T-helper 2 cell treated with Interferon-gamma antibody and Interleukin-4, amounts not matched to agents 5 μg/mL and 100 μg/mL, for 36 hours (primary cell): ENCODE measurements at regions not wholly inside any gene's neighbourhood (a gene's known extent, or its start where the extent isn't known, plus 50 kb on each side); places are given as distances from the start of the nearest gene placed in this dataset.
"Not testable (repeated sequence)": the region's sequence is repeated elsewhere in the genome, so short reads cannot be mapped to it uniquely, and the experiment has no call there.

Source experiments
- DNase-seq: peaks from one replicate; pipeline ENCODE4 v3.0.0; 2021; ENCODE audit warnings: low spot score
- H3K27ac Mint-ChIP-seq: one replicate; pipeline ENCODE4 v1.8.0; 2021; ENCODE audit warnings: mild to moderate bottlenecking, mixed read lengths
- H3K27me3 Mint-ChIP-seq: one replicate; pipeline ENCODE4 v1.8.0; 2021; ENCODE audit warnings: low read depth, mixed read lengths
- H3K36me3 Mint-ChIP-seq: one replicate; pipeline ENCODE4 v1.8.0; 2021; ENCODE audit warnings: low read depth, mixed read lengths
- H3K4me1 Mint-ChIP-seq: one replicate; pipeline ENCODE4 v1.8.0; 2021; ENCODE audit warnings: low read depth, mixed read lengths
- H3K4me3 Mint-ChIP-seq: one replicate; pipeline ENCODE4 v1.8.0; 2022; ENCODE audit warnings: mild to moderate bottlenecking, moderate library complexity, mixed read lengths
- H3K9me3 Mint-ChIP-seq: one replicate; pipeline ENCODE4 v1.8.0; 2021; ENCODE audit warnings: mixed read lengths

DNA sequence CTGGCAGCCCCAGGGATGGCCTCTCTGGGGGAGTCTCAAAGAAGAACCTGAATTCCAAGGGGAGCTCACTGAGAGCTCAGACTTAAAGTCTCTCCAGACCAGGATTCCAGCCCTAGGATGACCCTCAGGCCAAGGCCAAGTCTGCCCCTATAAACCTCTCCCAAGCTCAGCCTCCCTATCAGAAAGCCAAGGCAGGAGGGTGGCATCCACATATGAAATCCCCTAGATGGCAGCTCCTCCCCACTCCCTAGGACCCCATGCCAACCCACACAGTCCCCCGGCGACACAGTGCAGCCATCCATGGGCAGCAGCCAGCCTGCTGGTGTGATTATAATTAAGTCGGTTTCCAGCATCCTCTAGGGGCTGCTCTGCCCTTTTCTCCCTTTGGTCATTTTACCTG is 269.9 kb downstream of the CDK5RAP2 start:
- H3K4me3 Mint-ChIP-seq: no peak overlapping the region
- no peak overlapping the region for H3K27ac Mint-ChIP-seq
- no peaks in the 10 kb centered on the region for H3K36me3 Mint-ChIP-seq
- H3K4me1 Mint-ChIP-seq: no peaks in the 10 kb centered on the region
- no peak for DNase-seq
- peaks cover 5% of the 10 kb centered on the region for H3K9me3 Mint-ChIP-seq
- no peaks in the 10 kb centered on the region for H3K27me3 Mint-ChIP-seq

DNA sequence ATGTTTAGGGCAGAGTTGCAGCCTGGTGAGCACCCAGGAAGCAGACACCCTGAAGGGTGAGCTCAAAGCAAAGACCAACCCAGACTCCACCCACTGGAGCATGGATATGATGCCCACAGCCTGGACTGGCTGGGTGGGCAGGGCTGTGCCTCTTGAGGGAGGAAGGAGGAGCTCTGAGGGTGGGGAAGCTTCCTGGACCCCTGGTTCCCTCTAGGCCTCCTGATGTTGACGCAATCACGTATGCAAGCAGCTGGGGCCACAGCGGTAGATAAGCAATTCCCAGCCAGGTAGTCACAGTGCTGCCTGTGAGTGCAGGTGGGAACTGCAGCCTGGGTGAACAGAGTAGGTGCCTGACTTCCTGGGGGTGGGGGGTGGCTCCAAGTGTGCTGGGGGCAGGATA is 271.5 kb downstream of the CDK5RAP2 start:
- H3K27me3 Mint-ChIP-seq: no peaks in the 10 kb centered on the region
- no peak for DNase-seq
- H3K27ac Mint-ChIP-seq: no peak overlapping the region
- H3K4me3 Mint-ChIP-seq: no peak overlapping the region
- no peaks in the 10 kb centered on the region for H3K36me3 Mint-ChIP-seq
- H3K4me1 Mint-ChIP-seq: no peaks in the 10 kb centered on the region
- H3K9me3 Mint-ChIP-seq: no peaks in the 10 kb centered on the region

DNA sequence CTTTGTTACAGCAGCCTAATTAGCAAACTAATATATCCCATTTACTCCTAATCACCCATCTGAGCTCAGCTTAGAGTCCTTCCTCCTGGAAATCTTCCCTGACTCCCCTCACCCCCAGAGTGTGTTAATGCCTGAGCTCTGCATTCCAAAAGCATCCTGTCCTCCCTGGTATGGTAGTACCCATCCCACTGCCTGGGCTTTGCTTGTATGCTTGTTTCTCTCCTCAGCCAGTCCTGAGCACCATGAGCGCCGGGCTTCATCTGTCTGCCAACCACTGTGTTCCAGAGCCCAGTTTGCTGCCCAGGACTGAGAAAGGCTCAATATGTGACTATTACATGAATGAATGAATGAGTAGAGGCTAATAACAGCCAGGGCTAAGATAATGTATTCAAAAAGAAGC is 272.4 kb downstream of the CDK5RAP2 start:
- DNase-seq: no peak
- Mint-ChIP-seq H3K9me3 (no peaks in the 10 kb centered on the region), H3K4me1 (no peaks in the 10 kb centered on the region), H3K27me3 (no peaks in the 10 kb centered on the region), H3K36me3 (no peaks in the 10 kb centered on the region), H3K27ac (no peak overlapping the region), H3K4me3 (no peak overlapping the region)

DNA sequence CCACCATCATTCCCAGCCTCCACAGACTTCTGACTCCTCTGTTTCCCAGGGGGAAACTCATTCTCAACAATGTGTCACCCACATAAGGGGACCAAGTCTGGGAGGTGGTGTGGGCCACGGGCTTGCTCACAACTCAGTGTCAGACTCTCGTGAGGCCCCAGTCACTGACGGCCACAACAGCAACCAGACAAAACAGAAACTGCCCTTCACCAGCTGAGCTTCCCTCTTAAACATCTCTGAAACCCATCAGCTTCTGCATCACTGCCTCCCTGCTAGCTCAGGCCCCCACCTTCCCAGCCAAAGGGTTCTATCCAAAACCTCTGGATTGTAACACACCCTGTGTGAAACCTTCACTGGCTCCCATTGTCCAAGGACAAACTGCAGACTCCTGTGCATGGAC is 273.4 kb downstream of the CDK5RAP2 start:
- no peak for DNase-seq
- H3K27me3 Mint-ChIP-seq: no peaks in the 10 kb centered on the region
- no peaks in the 10 kb centered on the region for H3K4me1 Mint-ChIP-seq
- no peaks in the 10 kb centered on the region for H3K36me3 Mint-ChIP-seq
- H3K27ac Mint-ChIP-seq: no peak overlapping the region
- H3K9me3 Mint-ChIP-seq: no peaks in the 10 kb centered on the region
- H3K4me3 Mint-ChIP-seq: no peak overlapping the region

DNA sequence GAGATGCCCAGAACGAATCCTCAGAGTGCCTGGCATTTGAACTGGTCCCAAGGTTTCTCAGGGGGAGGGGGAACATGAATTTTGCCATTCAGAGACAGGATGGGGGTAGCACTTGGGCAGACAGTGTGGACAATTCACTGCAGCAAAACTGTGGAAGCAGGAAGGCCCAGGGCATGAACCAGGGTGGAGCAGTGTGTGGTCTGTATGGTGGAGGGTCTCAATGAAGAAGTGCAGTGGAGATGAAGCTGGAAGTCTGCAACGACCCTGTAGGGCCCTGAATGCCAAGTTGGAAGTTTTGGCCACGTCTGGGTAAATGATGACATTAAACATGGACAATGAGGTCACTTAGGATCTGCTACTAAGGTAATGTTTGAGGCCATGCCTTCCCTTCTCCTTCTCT is 273.9 kb downstream of the CDK5RAP2 start:
- Mint-ChIP-seq H3K4me1 (no peaks in the 10 kb centered on the region), H3K36me3 (no peaks in the 10 kb centered on the region), H3K9me3 (no peaks in the 10 kb centered on the region), H3K4me3 (no peak overlapping the region), H3K27ac (no peak overlapping the region), H3K27me3 (no peaks in the 10 kb centered on the region)
- no peak for DNase-seq

DNA sequence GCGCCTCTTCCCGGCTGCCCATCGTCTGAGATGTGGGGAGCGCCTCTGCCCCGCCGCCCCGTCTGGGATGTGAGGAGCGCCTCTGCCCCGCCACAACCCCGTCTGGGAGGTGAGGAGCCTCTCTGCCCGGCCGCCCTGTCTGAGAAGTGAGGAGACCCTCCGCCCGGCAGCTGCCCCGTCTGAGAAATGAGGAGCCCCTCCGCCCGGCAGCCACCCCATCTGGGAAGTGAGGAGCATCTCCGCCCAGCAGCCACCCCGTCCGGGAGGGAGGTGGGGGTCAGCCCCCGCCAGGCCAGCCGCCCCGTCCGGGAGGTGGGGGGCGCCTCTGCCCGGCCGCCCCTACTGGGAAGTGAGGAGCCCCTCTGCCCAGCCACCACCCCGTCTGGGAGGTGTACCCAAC is 275.1 kb downstream of the CDK5RAP2 start:
- H3K9me3 Mint-ChIP-seq, H3K27me3 Mint-ChIP-seq: not testable (repeated sequence)

DNA sequence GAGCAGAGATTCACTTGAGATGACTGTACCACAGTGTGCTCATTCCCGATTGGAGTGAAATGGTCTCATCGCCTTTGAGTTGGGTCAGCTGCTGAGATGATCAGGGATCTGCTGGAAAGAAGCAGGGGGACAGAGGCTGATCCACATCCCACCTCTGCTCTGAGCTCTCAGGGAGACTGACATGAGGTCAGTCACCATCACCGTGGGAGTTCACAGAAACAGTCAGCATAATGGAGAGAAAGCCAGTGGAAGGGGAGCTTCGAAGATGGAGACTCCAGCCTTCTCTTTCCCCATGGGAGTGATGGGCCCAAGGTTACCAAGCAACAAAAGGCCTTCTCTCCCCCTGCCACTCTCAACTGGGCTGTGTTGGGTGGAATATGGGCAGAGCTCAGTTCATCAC is 276.4 kb downstream of the CDK5RAP2 start:
- Mint-ChIP-seq H3K4me1 (no peaks in the 10 kb centered on the region), H3K4me3 (no peak overlapping the region), H3K27ac (no peak overlapping the region), H3K9me3 (no peaks in the 10 kb centered on the region), H3K36me3 (no peaks in the 10 kb centered on the region), H3K27me3 (no peaks in the 10 kb centered on the region)
- no peak for DNase-seq

More for the DNA sequence above, 275.1 kb downstream of the CDK5RAP2 start:
- not testable (repeated sequence) for DNase-seq, H3K36me3 Mint-ChIP-seq, H3K27ac Mint-ChIP-seq, H3K4me3 Mint-ChIP-seq, H3K4me1 Mint-ChIP-seq

DNA sequence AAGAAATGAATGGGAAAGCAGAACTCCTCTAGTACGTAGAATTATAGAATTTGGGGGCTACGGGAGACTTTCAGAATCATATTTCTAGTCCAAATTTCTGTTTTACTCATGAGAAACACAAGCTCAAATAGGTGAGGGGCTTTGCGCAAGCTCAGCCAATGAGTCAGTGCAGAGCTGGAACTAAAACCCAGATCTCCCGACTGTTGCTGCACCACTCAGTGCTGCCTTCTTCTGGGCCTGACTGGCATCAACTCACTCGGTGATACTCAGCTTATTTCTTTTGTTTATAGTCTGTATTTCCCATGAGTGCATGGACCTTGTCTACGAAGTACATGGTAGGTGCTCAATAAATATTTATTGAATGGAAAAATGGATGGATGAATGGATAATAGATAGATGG is 280.2 kb downstream of the CDK5RAP2 start:
- H3K36me3 Mint-ChIP-seq: no peaks in the 10 kb centered on the region
- DNase-seq: no peak
- H3K27ac Mint-ChIP-seq: no peak overlapping the region
- H3K4me3 Mint-ChIP-seq: no peak overlapping the region
- no peaks in the 10 kb centered on the region for H3K9me3 Mint-ChIP-seq
- no peaks in the 10 kb centered on the region for H3K4me1 Mint-ChIP-seq
- H3K27me3 Mint-ChIP-seq: no peaks in the 10 kb centered on the region

DNA sequence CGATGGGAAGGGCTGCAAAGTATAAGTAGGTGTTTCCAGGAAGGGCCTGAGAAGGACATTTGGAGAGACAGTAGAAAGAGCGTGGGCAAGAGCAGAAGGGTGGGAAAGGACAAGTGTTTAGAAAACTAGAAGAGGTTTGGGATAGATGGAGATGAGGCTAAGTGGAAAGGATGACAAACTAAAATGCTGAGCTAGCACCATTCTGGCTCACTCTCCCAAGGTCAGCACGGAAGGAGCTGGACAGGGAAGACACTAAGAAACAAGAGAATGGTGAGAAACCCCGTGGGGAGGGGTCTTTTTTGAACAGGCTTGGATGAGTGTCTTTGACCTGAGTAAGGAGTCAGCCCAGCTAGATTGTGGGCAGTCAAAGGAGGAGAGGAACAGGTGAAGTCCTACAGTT is 286.0 kb downstream of the CDK5RAP2 start:
- H3K27ac Mint-ChIP-seq: no peak overlapping the region

DNA sequence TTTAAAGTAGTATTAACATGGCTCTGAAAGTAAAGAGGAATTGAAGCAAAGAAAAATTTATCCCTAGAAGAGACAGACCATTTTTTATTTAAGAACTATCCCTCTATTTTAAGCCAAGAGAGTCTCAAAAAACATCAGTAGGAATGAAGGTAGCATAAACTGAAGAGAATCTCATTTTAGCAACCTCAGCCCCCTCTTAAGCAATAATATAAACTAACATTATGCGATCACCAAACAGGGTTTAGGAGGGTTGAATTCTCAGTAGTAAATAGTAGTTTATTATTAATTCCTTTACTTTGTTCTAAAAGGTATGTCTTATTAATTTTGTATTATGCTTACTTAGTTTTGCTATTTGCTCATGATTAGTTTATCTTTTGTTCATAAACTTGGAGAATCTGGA is 287.4 kb downstream of the CDK5RAP2 start:
- no peak for DNase-seq

More for the DNA sequence above, 286.0 kb downstream of the CDK5RAP2 start:
- H3K4me3 Mint-ChIP-seq: no peak overlapping the region
- H3K36me3 Mint-ChIP-seq: no peaks in the 10 kb centered on the region
- no peaks in the 10 kb centered on the region for H3K9me3 Mint-ChIP-seq
- H3K4me1 Mint-ChIP-seq: no peaks in the 10 kb centered on the region
- DNase-seq: no peak
- no peaks in the 10 kb centered on the region for H3K27me3 Mint-ChIP-seq

DNA sequence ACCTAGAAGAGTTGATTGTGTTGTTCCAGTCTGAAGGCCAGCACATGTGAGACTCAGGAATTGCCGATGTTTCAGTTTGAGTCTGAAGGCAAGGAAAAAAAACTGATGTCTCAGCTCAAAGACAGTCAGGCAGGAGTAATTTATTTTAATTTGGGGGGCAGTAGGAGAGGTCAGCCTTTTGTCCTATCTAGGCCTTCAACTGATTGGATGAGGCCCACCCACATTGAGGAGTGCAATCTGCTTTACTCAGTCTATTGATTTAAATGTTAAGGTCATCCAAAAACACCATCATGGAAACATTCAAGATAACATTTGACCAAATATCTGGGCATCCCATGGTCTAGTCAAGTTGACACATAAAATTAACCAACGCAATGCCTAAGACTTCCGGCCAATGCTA is 288.9 kb downstream of the CDK5RAP2 start:
- Mint-ChIP-seq H3K4me1 (no peaks in the 10 kb centered on the region), H3K4me3 (no peak overlapping the region), H3K9me3 (no peaks in the 10 kb centered on the region), H3K27ac (no peak overlapping the region), H3K36me3 (no peaks in the 10 kb centered on the region), H3K27me3 (no peaks in the 10 kb centered on the region)
- DNase-seq: no peak

More for the DNA sequence above, 287.4 kb downstream of the CDK5RAP2 start:
- H3K9me3 Mint-ChIP-seq: no peaks in the 10 kb centered on the region
- no peaks in the 10 kb centered on the region for H3K27me3 Mint-ChIP-seq
- H3K27ac Mint-ChIP-seq: no peak overlapping the region
- H3K36me3 Mint-ChIP-seq: no peaks in the 10 kb centered on the region
- no peaks in the 10 kb centered on the region for H3K4me1 Mint-ChIP-seq
- no peak overlapping the region for H3K4me3 Mint-ChIP-seq

DNA sequence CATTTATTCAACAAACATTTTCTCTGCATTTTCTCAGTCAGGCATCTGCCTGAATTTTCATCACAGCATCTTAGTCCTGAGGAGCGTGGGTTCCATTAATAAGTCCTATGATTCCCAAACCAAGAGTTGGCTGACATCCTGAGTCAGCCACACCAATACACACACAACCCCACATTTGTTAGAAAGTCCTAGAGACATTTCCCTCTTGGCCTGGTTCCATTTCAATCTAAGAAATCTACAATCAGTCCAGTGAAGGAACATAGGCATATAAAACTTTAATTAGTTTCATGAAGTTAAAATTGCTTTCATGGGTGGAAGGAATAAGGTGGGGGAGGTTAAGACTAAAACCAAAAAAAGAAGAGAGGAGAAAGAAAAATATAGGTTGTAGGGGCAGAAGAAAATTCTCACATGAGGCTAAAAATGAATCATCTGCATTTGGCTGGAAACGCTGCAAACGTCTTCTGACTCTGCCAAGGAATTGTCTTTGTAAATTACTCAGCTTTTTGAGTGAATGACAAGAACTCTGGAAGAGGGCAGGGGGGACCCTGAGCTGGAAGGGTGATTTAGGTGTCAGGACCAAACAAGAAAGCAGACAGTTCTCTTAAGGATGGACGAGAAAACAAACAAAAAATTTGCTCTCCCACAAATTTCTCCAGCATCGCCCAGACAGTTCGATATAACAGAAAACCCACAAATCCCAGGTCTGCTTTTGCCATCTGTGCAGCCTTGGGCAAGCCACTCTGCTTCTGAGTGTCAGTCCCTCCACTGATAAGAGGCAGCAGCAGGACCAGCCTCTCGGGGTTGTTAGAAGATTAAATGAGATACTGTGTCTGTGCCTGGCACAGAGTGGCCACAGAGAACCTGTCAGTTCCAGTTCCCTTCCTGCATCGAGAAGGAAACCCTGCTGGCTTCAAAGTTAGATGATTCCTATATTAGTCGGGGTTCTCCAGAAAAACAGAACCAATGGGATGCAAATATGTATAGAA is 289.7 kb downstream of the CDK5RAP2 start:
- H3K27me3 Mint-ChIP-seq: no peaks in the 10 kb centered on the region
- no peaks in the 10 kb centered on the region for H3K9me3 Mint-ChIP-seq
- H3K4me3 Mint-ChIP-seq: no peak overlapping the region

DNA sequence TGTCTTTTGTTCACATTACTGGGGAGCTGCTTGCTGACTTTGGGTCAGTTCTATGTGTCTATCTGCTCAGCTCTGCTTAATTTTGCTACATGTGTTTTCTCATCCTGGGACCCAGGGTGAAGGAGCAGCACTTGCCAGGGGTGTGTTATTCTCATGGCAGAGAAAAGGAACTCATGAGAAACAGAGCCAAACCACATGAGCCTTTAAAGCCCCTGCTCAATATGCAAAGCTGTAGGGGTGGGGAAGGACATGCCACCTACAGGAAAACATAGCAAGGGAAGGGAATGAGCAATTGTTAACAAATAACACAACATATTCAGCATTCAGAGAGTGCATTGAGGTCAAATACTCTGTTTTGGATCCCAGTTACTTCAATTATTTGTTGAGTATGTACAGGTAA is 290.9 kb downstream of the CDK5RAP2 start:
- DNase-seq: no peak
- H3K27me3 Mint-ChIP-seq: no peaks in the 10 kb centered on the region
- H3K36me3 Mint-ChIP-seq: no peaks in the 10 kb centered on the region
- no peaks in the 10 kb centered on the region for H3K4me1 Mint-ChIP-seq
- no peak overlapping the region for H3K4me3 Mint-ChIP-seq
- H3K9me3 Mint-ChIP-seq: no peaks in the 10 kb centered on the region
- H3K27ac Mint-ChIP-seq: no peak overlapping the region

More for the DNA sequence above, 289.7 kb downstream of the CDK5RAP2 start:
- DNase-seq: no peak
- Mint-ChIP-seq H3K36me3 (no peaks in the 10 kb centered on the region), H3K4me1 (no peaks in the 10 kb centered on the region), H3K27ac (no peak overlapping the region)

DNA sequence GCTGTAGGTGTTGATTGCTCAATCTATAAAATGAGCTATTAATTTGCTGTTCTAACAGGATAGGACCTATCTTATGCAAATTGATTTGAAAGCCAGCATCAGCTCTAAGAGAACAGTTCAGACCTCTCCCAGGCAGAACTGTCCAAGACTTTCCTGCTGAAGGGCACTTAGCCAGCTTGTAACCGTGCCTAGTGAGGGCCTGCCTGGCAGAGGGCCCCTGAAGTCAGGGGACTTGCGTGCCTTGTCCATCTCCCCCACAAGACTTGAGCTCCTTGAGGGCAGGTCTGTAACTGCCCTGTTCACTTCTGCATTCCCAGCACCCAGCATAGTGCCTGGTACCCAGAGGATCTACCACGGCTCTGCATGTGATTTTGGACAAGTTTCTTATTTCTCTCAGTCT is 293.4 kb downstream of the CDK5RAP2 start:
- Mint-ChIP-seq H3K27me3 (no peaks in the 10 kb centered on the region), H3K4me3 (no peak overlapping the region), H3K36me3 (no peaks in the 10 kb centered on the region), H3K27ac (no peak overlapping the region), H3K9me3 (no peaks in the 10 kb centered on the region), H3K4me1 (no peaks in the 10 kb centered on the region)
- no peak for DNase-seq

DNA sequence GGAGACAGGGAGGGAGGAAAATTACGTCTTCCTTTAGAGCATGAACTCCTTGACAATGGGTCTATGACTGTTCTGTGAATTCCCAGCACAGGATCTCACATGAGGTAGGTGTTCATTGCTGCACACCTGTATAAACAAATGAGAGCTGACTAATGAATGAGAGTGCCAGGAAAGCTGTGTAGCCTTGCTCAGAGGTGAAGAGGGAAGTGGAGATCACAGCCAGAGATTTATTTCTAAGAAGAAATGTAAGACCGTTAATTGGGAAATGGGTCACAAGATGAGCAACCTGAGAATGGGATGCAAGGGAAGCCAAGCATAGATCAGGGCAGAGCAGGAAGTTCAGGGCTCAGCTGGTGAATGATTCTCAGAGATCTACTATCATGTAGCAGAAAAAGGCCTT is 295.1 kb downstream of the CDK5RAP2 start:
- no peaks in the 10 kb centered on the region for H3K27me3 Mint-ChIP-seq
- no peak overlapping the region for H3K27ac Mint-ChIP-seq
- H3K36me3 Mint-ChIP-seq: no peaks in the 10 kb centered on the region
- DNase-seq: no peak
- no peak overlapping the region for H3K4me3 Mint-ChIP-seq
- no peaks in the 10 kb centered on the region for H3K9me3 Mint-ChIP-seq
- H3K4me1 Mint-ChIP-seq: no peaks in the 10 kb centered on the region
